HG03354 (cell line): ENCODE measurements at regions not wholly inside any gene's neighbourhood (a gene's known extent, or its start where the extent isn't known, plus 50 kb on each side); places are given as distances from the start of the nearest gene placed in this dataset.
"Not testable (repeated sequence)": the region's sequence is repeated elsewhere in the genome, so short reads cannot be mapped to it uniquely, and the experiment has no call there.

Source experiments
- ATAC-seq: cut with Tn5 transposase; IDR thresholded peaks from one replicate; pipeline ENCODE4 v1.9.1; 2021; ENCODE audit warnings: mild to moderate bottlenecking; ENCODE audit not compliant: unreplicated experiment, poor library complexity, severe bottlenecking

DNA sequence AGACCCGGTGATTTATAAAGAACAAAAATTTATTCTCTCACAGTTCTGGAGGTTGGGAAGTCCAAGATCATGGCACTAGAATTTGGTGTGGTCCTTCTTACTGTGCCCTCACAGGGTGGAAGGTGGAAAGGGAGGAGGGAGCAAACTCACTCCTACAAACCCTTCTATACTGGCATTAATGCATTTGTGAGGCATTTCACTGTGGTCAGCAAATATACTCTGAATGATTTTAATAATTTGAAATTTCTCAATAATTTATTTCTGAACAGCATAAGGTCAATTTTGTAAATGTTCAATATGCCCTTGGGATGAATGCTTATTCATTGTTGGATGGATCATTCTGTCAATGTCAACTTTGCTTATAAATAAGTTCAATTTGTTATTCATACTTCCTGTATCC is 120.6 kb downstream of the GATA6 start:
- no peak for ATAC-seq

DNA sequence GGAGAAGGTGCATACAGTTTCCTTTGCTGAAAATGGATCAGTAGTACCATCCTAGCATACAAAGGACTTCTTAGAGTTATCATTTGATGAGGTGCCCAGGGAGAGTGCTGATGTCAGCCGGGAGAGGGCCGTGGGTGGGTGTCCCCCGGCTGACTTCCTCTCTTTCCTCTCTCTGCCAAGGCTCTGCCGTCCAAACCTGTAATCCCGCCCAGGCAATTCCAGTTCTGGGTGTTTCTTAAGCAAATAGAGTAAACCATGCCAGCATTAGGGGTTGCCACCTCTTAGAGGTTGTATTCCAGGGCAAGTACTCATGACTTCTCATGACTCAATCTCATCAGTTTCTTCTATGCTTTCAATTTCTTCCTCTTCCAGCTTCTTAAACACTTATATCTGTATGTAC is 117.2 kb downstream of the GATA6 start:
- no peak for ATAC-seq

DNA sequence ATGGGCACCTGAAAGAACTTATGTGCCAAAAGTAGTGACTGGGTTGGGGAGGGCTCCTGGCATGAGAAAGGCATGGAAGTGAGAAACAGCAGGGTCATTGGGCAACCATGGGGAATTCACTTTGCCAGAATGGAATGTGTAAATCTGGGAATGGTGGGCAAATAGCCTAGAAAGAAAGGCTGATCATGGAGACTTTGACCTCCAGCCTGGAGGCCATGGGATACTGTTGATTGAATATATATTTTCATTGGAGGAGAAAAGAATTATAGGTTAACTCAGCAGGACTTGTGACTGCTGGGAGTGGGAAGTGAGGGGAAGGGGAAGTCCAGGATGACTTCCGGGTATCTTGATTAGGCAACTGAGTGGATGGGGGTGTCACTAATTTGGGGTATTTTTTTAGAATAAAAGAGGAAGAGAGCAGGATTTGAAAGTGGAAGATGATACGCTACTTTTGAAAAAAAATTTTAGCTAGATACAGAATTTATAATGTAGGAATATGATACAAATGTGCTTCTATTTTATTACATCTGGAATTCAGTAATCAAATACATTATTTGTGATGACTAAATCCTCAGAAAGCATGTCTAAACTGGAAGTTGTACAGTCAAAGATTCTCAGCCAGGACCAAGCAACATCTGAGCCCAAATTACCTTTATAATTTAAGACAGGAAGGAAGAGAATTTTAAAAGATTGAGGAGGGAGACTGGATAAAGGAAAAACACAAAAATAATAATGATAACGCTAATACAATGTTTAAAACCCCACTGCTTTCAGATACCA is 116.2 kb downstream of the GATA6 start:
- ATAC-seq, result no peak

DNA sequence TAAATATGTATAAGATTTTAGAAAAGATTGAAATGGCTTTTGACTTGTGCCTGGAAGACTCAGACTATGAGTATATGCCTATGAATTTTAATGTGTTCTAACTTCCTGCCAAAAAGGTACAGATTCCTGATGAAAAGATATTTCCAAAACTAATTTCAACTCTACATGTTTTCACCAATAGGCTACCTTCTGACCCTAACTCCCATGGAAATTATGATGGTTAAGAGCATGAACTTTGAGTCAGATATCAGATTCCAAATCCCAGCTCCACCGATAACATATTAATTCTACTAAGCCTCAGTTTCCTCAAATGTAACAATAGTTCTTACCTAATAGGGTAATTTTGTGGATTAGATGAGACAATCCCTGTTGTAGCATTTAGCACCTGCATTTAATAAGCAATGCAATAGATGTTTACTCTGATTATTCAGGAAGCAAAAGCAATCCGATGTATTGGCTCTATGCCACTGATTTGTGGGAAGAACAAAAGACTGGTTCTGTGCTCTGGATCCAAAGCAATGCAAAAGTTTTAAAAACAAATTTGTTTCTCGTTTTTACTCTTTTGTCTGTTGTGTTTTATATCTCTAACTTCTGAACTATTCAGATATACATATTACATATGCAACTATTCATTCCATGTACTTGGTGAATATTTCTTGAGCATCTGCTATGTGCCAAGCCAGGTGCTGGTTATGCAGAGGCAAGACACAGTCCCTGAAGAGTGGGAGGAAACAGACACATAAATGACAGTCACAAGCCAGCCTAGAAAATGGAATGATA is 115.4 kb downstream of the GATA6 start:
- ATAC-seq, result no peak

GRCh38 chr18:22283855-22284254 is 114.5 kb downstream of the GATA6 start:
- ATAC-seq, result not testable (repeated sequence)

GRCh38 chr18:22283397-22283796 is 114.0 kb downstream of the GATA6 start:
- no peak for ATAC-seq

DNA sequence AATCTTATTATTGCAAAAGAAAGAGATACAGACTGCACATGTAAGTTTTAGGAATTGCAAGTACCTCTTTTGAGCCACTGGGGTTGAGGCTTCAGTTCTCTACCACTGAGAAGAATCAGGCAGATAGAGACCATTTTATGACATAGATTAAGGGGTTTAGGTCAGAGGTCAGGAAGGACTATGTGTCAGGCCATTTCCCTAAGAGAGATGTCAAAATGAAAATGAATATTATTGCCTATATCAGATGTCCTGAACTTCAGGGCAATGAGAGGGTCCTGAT is 113.7 kb downstream of the GATA6 start:
- no peak for ATAC-seq

DNA sequence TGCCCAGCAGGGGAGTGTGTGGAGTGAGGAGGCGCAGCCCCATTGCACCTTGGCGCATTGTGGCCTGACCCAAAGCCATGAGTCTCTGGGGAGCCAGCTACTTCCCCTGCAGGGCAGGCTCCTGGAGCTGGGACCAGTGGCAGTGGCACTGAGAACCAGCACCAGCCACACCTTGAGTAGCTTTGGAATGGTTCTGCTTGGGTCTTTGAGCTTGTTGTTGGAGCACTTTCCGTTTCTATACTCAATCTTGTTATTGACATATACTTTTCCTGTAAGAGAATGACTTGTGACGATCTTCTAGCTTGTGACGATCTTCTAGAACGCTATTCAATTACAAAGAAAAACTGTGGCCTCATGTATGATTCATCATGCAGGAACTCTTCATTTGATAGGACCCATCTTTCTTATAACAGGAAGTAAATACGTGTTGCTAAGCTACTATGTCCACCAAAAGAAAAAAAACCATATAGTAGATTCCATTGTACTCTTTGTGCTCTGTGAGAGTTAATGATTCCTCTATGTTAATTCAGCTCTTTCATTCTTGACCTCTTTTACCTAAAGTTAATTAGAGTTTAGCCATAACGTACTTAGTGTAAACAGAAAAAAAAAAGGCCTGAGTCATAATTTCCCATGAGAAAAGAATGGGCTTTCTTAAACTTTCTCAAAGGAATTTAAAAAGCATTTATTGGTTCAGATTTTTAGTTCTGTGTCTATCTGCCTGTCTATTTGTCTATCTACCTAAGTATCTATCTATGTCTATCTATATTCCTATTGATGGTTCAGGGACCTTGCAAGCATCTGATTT is 113.1 kb downstream of the GATA6 start:
- ATAC-seq, result no peak

DNA sequence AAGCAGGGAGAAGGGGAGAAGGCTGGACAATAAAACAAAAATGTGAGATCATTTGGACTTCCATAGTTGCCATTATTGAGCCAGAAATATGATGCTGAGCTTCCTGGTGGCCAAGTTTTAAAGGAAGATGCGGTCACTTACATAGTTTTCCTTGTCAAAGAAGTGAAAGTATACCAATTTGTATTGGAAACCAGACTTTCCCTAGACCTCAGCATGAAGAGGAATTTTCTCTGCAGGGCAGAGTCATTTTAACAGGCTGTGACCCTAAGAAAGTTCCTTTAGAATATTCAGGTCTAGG is 111.0 kb downstream of the GATA6 start:
- no peak for ATAC-seq

GRCh38 chr18:22279741-22280452 is 110.5 kb downstream of the GATA6 start:
- no peak for ATAC-seq

- no peak for ATAC-seq
Observed at GRCh38 chr18:22278798-22279197, 109.4 kb downstream of the GATA6 start.

DNA sequence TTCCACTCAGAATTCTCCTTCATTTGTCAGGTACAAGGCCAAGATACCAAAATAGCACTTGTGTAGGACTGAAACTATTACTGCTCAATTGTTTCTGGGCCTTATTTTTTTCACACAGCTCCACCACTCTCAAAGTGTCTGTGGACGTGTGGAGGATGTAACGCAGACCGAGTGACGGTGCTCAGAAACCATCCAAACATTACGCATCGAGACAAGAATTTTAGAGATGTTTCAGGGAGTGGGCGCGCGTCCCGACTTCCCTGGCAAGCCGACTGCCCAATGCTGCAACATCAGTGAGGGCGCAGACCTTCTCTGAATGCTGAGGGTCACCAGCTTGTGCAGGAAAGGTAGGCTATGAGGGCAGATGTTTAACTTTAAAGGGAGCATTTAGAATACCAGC is 108.4 kb downstream of the GATA6 start:
- no peak for ATAC-seq

DNA sequence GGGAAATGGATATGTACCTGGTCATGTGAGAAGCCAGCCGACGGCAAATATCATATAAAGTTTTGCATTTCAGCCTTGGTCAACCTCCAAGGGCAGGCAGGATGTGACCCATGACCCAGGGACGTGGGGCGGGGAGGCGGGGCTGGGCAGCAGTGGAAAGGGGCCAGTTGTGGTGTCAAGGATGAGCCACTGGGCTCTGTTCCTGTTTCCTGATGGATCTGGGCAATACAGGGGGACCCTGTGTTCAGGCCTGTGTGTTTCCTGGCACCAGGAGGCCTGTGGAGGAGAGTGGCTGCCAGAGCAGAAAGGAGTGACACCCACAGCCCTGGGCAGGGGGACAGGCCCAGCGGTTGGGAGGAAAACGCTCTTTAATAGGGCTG is 106.9 kb downstream of the GATA6 start:
- ATAC-seq, result no peak

GRCh38 chr18:22275706-22276333 is 106.4 kb downstream of the GATA6 start:
- ATAC-seq, result no peak

GRCh38 chr18:22273101-22274039 is 104.0 kb downstream of the GATA6 start:
- no peak for ATAC-seq

DNA sequence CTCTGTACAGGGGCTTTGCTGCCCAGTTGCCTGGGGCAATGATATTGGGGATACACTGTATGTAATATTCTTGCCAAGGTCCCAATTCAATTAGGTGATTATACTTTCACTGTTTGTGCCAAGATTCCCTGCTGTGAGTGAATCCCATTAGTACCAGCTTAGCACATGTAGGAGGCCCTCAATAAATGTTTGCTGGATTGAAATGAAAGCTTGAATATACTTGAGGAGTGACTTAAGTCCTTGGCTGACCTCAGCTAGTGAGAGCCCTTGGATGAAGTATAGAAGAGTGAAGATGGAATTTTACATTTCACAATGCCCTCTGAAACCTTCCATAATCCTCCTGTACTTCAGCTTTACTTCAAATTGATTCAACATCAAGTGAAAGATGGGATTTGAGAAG is 102.9 kb downstream of the GATA6 start:
- ATAC-seq, result no peak

- ATAC-seq, result no peak
Observed at GRCh38 chr18:22271030-22271429, 101.6 kb downstream of the GATA6 start.

DNA sequence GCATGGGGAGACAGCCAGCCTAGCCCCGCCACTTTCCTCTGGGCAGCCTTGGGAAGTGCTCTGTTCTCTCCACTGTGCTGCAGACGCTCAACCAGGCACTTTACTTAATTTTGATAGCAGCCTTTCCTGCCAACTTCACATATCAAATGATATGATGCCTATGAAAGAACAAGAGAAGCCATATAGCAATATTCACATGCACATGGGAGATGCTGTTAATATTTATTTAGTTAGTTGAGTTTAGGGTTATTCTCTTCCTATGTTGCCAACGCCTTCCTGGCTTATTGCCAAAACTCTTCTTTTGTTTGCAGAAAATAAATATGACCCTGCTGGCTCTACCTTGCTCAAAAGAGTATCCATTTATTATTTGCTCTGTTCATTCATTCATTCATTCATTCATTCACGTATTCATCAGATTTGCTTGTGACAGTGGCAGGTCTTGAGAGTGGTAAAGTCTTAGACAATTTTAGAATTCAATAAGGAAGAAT is 99.3 kb downstream of the GATA6 start:
- ATAC-seq, result no peak

DNA sequence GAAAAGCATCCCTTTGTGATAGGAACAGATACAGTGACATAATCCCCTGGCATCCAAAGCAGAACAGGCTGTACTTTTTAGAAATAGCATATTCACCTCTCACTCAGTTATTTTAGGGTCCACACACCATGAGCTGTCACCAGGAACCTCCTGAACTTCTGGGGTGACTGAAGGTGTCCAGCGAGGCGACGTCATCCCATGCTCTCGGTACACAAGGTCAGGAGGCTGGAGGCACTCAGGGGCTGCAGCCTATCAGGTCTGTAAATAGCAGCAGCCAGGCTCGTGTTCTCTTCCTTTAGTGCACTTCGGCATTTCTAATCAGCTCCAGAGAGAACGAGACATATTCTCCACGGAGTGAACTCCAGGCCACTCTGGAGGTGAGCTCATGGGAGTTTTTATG is 98.3 kb downstream of the GATA6 start:
- ATAC-seq, result no peak
